Thymus (tissue), 11 donors: ENCODE measurements at regions not wholly inside any gene's neighbourhood (a gene's known extent, or its start where the extent isn't known, plus 50 kb on each side); places are given as distances from the start of the nearest gene placed in this dataset.

Source experiments
- DNase-seq, 9 donors: peaks; one replicate each; pipeline ENCODE4 v3.0.0-alpha.2; 2013; ENCODE audit warnings: low spot score in 9 of 9, low read depth in 6 of 9, missing footprints in 1 of 9
- H3K27ac ChIP-seq, 2 donors: one replicate each; pipeline ENCODE4 v1.5.1; 2013; ENCODE audit warnings: control low read depth in 1 of 2, low read depth in 1 of 2, low read length in 1 of 2, mild to moderate bottlenecking in 1 of 2, moderate library complexity in 1 of 2
- H3K27me3 ChIP-seq, 2 donors: one replicate each; pipeline ENCODE4 v1.5.1; 2013; ENCODE audit warnings: low read length in 1 of 2; ENCODE audit not compliant: control insufficient read depth in 2 of 2, insufficient read depth in 1 of 2
- H3K36me3 ChIP-seq, 2 donors: one replicate each; pipeline ENCODE4 v1.5.1; 2013; ENCODE audit warnings: low read length in 1 of 2, mild to moderate bottlenecking in 1 of 2, moderate library complexity in 1 of 2; ENCODE audit not compliant: control insufficient read depth in 2 of 2, insufficient read depth in 2 of 2
- H3K4me1 ChIP-seq, 2 donors: one replicate each; pipeline ENCODE4 v1.5.1; 2013; ENCODE audit warnings: low read length in 2 of 2; ENCODE audit not compliant: control insufficient read depth in 2 of 2, insufficient read depth in 2 of 2
- H3K4me3 ChIP-seq, 2 donors: one replicate each; pipeline ENCODE4 v1.5.1; 2013; ENCODE audit warnings: low read length in 2 of 2, control low read depth in 1 of 2, mild to moderate bottlenecking in 1 of 2
- H3K9me3 ChIP-seq, 2 donors: one replicate each; pipeline ENCODE4 v1.5.1; 2013; ENCODE audit warnings: low read length in 1 of 2, mild to moderate bottlenecking in 1 of 2; ENCODE audit not compliant: control insufficient read depth in 2 of 2, insufficient read depth in 1 of 2
- WGBS: extraction: QIAGEN DNeasy Blood & Tissue Kit; methylation state at CpG from one replicate; pipeline ENCODE4 v1.1.7; 2013; 5-methylcytosine and 5-hydroxymethylcytosine counted together
- donor health status: healthy.

DNA sequence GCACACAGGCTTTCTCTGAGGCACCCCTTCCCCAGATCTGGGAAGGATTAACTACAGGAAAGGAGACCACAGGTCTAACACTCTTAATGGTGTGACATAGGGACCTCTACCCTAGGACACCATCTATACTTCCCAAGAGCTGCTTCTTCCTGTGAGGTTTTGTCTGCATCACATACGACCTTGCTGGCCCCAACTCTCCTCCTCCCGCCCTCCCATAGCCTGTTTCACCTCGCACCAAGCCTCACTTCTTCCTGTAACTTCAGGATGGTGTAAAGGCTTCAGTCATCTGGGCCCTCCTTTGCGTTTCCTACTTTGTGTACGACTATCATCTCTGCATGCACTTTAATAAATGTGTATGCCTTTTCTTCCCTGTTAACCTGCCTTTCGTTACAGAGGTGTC lies 274.3 kb downstream of the KLF6 start:
- H3K27me3 ChIP-seq, result no peaks in the 10 kb centered on the region
- H3K9me3 ChIP-seq, result no peaks in the 10 kb centered on the region
- DNase-seq, result peak in 3 of 9 donors; percentile 21 to 51 (median 26)
- no peak overlapping the region for H3K27ac ChIP-seq
- no peaks in the 10 kb centered on the region for H3K36me3 ChIP-seq
- H3K4me1 ChIP-seq, result no peaks in the 10 kb centered on the region
- WGBS, result 77% methylated on average over 6 of the region's 6 CpGs
- no peak overlapping the region for H3K4me3 ChIP-seq

DNA sequence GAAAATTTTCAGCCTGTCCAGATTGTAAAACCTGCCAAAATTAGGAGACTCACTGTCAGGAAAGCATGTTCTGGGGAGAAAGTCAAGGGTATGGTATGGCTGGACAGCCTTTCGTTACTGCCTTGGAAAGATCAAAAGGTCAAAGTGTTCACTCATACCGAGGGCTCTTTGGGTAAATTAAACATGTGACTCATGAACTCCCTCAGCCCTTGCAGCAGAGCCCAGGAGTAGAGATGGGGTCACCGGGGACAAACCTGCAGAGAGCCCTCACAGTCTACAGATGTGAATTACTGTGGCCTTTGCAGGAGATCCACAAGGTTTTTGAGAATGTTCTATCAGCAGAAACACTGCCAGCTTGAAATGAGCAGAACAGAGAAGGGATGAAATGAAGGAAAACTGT lies 275.7 kb downstream of the KLF6 start:
- H3K36me3 ChIP-seq, result no peaks in the 10 kb centered on the region
- no peak overlapping the region for H3K4me3 ChIP-seq
- WGBS, result 97% methylated on average over 3 of the region's 3 CpGs
- H3K9me3 ChIP-seq, result no peaks in the 10 kb centered on the region
- H3K4me1 ChIP-seq, result no peaks in the 10 kb centered on the region
- no peak for DNase-seq
- no peak overlapping the region for H3K27ac ChIP-seq
- H3K27me3 ChIP-seq, result no peaks in the 10 kb centered on the region

DNA sequence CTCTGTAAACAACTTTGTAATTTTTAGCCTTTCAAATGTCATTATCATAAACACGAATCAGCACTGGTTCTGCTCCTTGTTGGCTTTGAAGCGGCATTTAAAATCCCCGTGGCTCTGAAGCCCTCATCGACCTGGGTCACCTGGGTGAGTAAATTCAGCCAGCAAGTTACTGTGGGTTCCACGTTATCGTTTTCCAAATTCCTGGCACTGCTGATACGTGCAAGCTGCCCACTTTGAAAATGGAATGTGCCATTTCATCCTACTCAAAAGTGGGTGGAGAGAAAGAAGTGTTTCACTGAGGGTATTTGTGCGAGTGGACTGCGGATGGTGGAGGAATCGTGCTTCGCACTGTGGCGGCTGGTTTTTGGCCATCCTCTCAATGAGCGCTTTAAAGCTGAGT lies 281.7 kb downstream of the KLF6 start:
- H3K36me3 ChIP-seq, result no peaks in the 10 kb centered on the region
- no peaks in the 10 kb centered on the region for H3K27me3 ChIP-seq
- no peak overlapping the region for H3K27ac ChIP-seq
- DNase-seq, result no peak
- no peak overlapping the region for H3K4me3 ChIP-seq
- H3K4me1 ChIP-seq, result no peaks in the 10 kb centered on the region
- H3K9me3 ChIP-seq, result no peaks in the 10 kb centered on the region
- 97% methylated on average over 13 of the region's 13 CpGs for WGBS

DNA sequence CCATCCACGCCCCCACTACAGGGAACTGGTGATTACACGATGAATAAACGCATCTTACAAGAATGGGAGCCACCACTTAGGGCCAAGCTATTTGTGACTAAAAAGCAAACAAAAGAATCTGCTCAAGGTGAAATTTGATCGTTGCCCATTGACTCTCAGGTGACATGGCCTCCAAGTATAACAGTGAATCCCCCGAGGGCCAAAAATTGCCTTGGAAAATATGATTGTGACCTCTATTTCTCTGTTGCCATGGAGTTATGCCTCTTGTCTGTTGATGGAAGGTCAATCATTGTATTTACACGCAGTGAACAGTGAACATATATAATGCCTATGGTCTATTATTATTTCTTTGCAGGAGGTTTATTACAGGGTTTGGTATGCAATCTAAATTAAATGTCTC lies 282.3 kb downstream of the KLF6 start:
- H3K36me3 ChIP-seq, result no peaks in the 10 kb centered on the region
- WGBS, result 94% methylated on average over 6 of the region's 6 CpGs
- H3K4me1 ChIP-seq, result no peaks in the 10 kb centered on the region
- H3K9me3 ChIP-seq, result no peaks in the 10 kb centered on the region
- no peaks in the 10 kb centered on the region for H3K27me3 ChIP-seq
- no peak overlapping the region for H3K27ac ChIP-seq
- DNase-seq, result no peak
- no peak overlapping the region for H3K4me3 ChIP-seq

DNA sequence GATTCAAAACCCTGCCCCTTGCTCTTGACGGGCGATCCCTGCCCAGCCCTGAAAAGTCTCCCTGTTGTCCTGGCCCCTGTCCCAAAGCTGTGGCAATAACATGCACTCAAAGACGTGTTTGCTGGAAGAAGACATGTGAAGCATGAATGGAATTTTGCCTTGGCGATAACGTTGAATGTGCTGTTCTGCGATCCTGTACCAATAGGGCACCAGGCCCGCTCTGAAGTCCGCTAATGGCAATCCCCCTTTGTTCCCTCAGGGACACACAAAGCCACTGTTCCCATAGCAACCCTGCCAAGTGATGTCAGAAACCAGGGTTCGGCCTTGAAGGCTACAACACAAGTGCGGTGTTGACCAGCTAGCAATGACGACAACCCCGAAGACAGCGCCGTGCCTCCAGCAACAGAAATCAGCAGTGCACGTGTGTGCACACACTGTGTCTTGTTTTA lies 284.6 kb downstream of the KLF6 start:
- Histone ChIP-seq H3K4me1 (no peaks in the 10 kb centered on the region), H3K4me3 (no peak overlapping the region), H3K36me3 (no peaks in the 10 kb centered on the region), H3K27ac (no peak overlapping the region), H3K27me3 (peaks cover 0 to 2% of the 10 kb centered on the region in 2 donors), H3K9me3 (no peaks in the 10 kb centered on the region)
- 95% methylated on average over 15 of the region's 15 CpGs for WGBS
- DNase-seq, result no peak

DNA sequence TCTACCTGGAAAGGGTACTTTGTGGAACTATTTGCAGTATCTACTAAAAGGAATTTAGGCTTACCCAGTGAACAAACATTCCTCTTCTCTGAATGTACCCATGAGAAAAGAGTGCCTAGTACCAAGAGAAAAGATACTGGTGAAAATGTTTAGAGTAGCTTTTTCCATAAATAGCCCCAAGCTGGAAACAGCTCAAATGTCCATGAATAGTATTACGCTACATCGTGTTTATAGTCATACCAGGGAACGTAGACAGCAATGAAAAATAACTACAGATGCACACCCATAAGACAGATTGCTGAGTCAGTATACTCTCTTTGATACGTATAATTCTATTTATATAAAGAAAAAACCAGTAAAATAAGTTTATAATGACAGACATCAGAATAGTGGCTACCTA lies 285.9 kb downstream of the KLF6 start:
- H3K27me3 ChIP-seq, result peaks cover 0 to 2% of the 10 kb centered on the region in 2 donors
- H3K9me3 ChIP-seq, result no peaks in the 10 kb centered on the region
- WGBS, result 98% methylated on average over 4 of the region's 4 CpGs
- no peaks in the 10 kb centered on the region for H3K4me1 ChIP-seq
- H3K36me3 ChIP-seq, result no peaks in the 10 kb centered on the region
- H3K4me3 ChIP-seq, result no peak overlapping the region
- no peak overlapping the region for H3K27ac ChIP-seq
- DNase-seq, result no peak

DNA sequence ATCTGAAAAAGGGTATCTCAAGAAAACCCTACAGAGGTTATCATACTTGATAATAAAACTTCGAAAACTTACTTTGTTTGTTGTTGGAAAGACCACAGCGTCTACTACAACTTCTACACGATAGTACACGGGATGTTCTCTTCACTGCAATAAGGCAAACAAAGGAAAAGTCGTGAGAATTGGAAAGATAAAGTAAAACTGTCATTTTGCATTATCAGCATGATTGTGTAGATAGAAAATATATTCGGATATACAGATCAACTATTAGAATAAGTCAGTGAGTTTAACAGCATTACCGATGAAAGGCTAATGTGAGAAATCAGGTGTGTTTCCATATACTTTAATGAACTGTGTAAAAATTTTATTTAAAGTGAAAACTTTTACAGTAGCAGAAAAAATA lies 287.4 kb downstream of the KLF6 start:
- H3K36me3 ChIP-seq, result no peaks in the 10 kb centered on the region
- no peaks in the 10 kb centered on the region for H3K9me3 ChIP-seq
- no peaks in the 10 kb centered on the region for H3K4me1 ChIP-seq
- peaks cover 0 to 2% of the 10 kb centered on the region in 2 donors for H3K27me3 ChIP-seq
- no peak for DNase-seq
- 95% methylated on average over 7 of the region's 7 CpGs for WGBS
- H3K27ac ChIP-seq, result no peak overlapping the region
- H3K4me3 ChIP-seq, result no peak overlapping the region

DNA sequence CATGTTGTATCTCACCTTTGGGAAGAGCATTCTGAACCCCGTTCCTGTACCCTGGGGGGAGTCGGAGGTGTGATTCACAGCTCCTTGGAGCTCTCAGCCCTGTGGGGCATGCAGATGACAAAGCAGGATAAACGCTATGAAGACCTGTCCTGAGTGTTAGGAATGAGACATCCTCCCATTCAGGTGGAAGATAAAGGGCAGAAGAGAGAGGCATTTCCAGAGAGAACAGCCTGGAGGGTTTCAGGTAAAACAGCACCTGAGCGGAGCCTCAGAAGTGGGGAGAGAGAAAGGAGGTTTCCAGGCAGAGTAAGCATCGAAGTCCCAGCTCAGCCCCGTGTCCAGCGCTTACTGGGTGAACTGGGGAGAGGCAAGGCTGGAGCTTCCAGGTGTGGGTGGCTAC lies 288.9 kb downstream of the KLF6 start:
- WGBS, result 97% methylated on average over 7 of the region's 7 CpGs
- Histone ChIP-seq H3K36me3 (no peaks in the 10 kb centered on the region), H3K4me1 (no peaks in the 10 kb centered on the region), H3K4me3 (no peak overlapping the region), H3K27ac (no peak overlapping the region), H3K27me3 (peaks cover 0 to 2% of the 10 kb centered on the region in 2 donors), H3K9me3 (no peaks in the 10 kb centered on the region)
- no peak for DNase-seq

DNA sequence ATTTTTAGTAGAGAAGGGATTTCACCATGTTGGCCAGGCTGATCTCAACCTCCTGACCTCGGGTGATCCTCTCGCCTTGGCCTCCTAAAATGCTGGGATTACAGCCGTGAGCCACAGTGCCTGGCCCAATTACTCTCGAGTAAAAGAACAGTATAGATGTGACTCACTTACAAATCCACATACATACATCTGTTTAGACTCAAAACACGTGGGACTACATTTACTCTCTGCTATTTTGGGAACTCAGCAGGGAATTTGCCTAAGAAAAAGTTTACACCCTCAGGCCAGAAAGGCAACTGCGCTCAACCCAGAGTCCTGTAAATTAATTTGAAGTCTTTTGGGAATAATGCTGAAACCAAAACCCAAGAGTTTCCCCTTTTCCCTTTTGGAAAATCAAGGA lies 289.7 kb downstream of the KLF6 start:
- WGBS, result 95% methylated on average over 6 of the region's 6 CpGs
- Histone ChIP-seq H3K36me3 (no peaks in the 10 kb centered on the region), H3K27me3 (peaks cover 0 to 2% of the 10 kb centered on the region in 2 donors), H3K9me3 (peaks cover 0 to 3% of the 10 kb centered on the region in 2 donors), H3K27ac (no peak overlapping the region), H3K4me1 (no peaks in the 10 kb centered on the region), H3K4me3 (no peak overlapping the region)
- DNase-seq, result no peak

DNA sequence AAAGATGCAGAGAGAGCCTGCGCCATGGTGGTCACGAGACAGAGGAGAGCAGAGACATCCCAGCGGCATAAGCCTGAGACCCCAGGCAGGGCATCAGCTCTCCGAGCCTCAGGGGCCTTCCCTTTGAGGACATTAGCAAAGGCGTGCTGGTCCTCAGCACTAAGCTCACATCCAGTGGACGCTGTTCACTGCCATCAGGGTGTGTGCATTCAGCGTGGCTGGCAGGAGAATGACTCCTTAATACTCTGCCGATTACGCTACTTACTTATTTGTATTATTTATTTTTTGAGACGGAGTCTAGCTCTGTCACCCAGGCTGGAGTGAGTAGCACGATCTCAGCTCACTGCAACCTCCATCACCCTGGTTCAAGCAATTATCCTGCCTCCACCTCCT lies 290.2 kb downstream of the KLF6 start:
- no peak for DNase-seq
- no peak overlapping the region for H3K27ac ChIP-seq
- H3K4me1 ChIP-seq, result no peaks in the 10 kb centered on the region
- no peaks in the 10 kb centered on the region for H3K36me3 ChIP-seq
- WGBS, result 96% methylated on average over 11 of the region's 11 CpGs
- peaks cover 0 to 2% of the 10 kb centered on the region in 2 donors for H3K27me3 ChIP-seq
- no peak overlapping the region for H3K4me3 ChIP-seq
- peaks cover 0 to 6% of the 10 kb centered on the region in 2 donors for H3K9me3 ChIP-seq
